VCaP (cell line): ENCODE measurements at regions not wholly inside any gene's neighbourhood (a gene's known extent, or its start where the extent isn't known, plus 50 kb on each side); places are given as distances from the start of the nearest gene placed in this dataset.

ENCODE experiments used
- H3K27ac ChIP-seq: fragments of 450-650 bp; 2 replicates; pipeline ENCODE4 v1.5.1; 2017
- TF ChIP-seq, protein P1 (sequence below): fragments of 450-650 bp; conservative IDR thresholded peaks from 2 replicates; pipeline ENCODE4 v1.5.1; 2017; ENCODE audit warnings: mild to moderate bottlenecking, moderate library complexity

DNA sequence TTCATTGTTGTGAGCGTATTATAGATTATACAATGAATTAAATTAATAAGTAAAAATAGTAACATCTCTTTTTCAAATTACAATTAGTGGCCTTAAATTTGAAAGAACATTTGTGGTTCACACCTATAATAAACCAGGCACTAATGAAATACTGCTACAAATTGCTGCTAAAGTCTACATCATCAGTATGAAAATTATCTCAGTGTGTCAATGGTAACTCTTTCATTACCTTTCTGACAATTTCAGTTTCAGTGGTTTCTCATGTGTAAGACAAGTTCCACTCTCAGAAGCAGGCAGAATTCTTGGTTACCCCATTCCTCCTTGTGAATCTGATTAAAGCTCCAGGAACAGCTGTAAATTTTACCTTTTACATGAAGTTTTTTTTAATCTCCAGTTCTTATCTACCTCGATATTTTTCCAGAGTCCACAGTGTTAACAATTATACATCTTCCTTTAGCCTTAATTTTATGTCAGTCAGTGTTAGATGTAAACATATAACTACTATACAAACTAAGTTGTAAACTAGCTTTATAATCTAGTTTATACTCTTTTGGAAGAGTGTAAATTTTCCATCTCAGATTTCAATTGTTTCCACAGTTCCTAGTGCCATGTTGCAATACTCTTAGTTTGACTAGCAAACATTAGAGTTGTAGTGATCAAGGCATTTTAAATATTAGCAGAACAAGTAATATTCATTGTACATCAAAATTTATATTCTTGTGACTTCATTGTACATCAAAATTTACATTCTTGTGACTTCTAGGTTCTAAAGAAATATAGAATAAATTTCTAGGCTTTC, 1038.4 kb downstream of the EPHA7 start:
- TF ChIP-seq, protein P1, sequence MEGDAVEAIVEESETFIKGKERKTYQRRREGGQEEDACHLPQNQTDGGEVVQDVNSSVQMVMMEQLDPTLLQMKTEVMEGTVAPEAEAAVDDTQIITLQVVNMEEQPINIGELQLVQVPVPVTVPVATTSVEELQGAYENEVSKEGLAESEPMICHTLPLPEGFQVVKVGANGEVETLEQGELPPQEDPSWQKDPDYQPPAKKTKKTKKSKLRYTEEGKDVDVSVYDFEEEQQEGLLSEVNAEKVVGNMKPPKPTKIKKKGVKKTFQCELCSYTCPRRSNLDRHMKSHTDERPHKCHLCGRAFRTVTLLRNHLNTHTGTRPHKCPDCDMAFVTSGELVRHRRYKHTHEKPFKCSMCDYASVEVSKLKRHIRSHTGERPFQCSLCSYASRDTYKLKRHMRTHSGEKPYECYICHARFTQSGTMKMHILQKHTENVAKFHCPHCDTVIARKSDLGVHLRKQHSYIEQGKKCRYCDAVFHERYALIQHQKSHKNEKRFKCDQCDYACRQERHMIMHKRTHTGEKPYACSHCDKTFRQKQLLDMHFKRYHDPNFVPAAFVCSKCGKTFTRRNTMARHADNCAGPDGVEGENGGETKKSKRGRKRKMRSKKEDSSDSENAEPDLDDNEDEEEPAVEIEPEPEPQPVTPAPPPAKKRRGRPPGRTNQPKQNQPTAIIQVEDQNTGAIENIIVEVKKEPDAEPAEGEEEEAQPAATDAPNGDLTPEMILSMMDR, result no peak

GRCh38 chr6:92377137-92377536, 1042.2 kb downstream of the EPHA7 start:
- TF ChIP-seq, protein P1, result no peak
- H3K27ac ChIP-seq, result no peak overlapping the region

More for the DNA sequence above, 1038.4 kb downstream of the EPHA7 start:
- H3K27ac ChIP-seq, result no peak overlapping the region

- TF ChIP-seq, protein P1, result no peak
- H3K27ac ChIP-seq, result no peak overlapping the region
Measured at GRCh38 chr6:92376691-92377090, 1042.7 kb downstream of the EPHA7 start.

- TF ChIP-seq, protein P1, result no peak
- no peak overlapping the region for H3K27ac ChIP-seq
Measured at GRCh38 chr6:92371211-92372208, 1047.8 kb downstream of the EPHA7 start.

DNA sequence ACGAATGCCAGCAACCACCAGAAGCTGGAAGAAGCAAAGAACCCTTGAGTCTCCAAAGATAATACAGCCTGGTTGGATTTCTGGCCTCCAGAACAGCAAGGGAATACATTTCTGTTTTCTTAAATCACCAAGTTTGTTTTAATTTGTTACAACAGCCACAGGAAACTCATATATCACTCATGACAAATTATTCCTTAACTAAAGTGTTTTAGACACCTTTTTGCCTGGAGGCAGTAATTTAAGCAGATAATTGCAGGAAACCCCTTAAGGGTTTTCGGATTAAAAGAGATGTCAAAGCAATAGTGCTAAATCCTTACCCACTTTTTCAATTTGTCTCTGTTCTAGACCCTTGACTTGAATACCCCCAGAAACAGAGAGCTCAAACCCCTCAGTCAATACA, 1050.0 kb downstream of the EPHA7 start:
- no peak overlapping the region for H3K27ac ChIP-seq
- TF ChIP-seq, protein P1, result no peak

DNA sequence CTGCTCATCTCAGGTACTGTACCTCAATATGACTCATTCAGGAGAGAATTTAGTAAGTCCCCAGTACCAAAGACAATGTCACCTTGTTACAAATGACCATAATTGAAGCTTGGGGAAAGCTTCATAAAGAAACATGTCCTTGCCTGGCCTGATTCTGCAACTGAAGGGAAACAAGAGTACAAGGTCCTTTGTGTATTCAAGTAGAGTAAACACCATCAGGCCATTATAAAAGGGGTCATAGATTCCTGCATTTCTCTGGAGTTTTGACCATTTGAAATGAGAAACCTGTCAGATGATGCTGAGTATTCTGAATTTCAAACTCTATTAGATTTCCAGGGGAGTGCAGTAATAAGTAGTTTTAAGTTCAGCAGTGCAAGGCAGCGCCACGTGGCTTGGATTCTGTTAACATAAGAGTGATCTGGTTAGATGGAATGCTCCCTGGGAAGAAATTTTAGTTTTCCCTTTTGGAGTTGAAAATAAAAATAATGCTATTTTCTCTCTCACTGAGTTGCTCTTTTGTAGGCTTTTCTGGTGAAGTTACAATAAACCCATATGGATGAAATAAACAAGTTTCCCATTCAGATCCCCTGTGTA, 1054.3 kb downstream of the EPHA7 start:
- no peak overlapping the region for H3K27ac ChIP-seq
- TF ChIP-seq, protein P1, result no peak

- no peak overlapping the region for H3K27ac ChIP-seq
- TF ChIP-seq, protein P1, result no peak
Measured at GRCh38 chr6:92363111-92363510, 1056.2 kb downstream of the EPHA7 start.
